ENCODE measurements at regions not wholly inside any gene's neighbourhood (a gene's known extent, or its start where the extent isn't known, plus 50 kb on each side); places are given as distances from the start of the nearest gene placed in this dataset.

GRCh38 chr3:166837535-166837934, 542.6 kb downstream of the ZBBX start:
- Histone ChIP-seq H3K9ac (ENCODE audit: low read length) (no peak overlapping the region), H3K4me1 (ENCODE audit: control insufficient read depth in 2 of 2, insufficient read depth in 2 of 2, low read length in 2 of 2) (no peaks in the 10 kb centered on the region), H4K20me1 (ENCODE audit: control insufficient read depth, insufficient read depth, low read length, poor library complexity, severe bottlenecking) (no peaks in the 10 kb centered on the region), H3K9me3 (ENCODE audit: control extremely low read depth in 1 of 3, control insufficient read depth in 2 of 3, insufficient read depth in 1 of 3, low read length in 2 of 3) (peaks cover 0 to 3% (median 0%) of the 10 kb centered on the region in 3 donors), H3K27me3 (replicated peaks in 1 of 4; ENCODE audit: control extremely low read depth in 1 of 4, control insufficient read depth in 3 of 4, insufficient read depth in 4 of 4, low read length in 3 of 4) (no peaks in the 10 kb centered on the region), H3K79me2 (ENCODE audit: control insufficient read depth, insufficient read depth, low read length) (no peaks in the 10 kb centered on the region), H3K36me3 (replicated peaks in 1 of 2; ENCODE audit: control extremely low read depth in 1 of 2, control insufficient read depth in 1 of 2, extremely low read depth in 1 of 2, insufficient read depth in 2 of 2, low read length in 1 of 2) (no peaks in the 10 kb centered on the region), H3K4me2 (replicated peaks; ENCODE audit: low read depth, low read length, poor library complexity, severe bottlenecking) (no peak overlapping the region), H3K27ac (ENCODE audit: low read length in 2 of 2) (no peak overlapping the region), H3K4me3 (ENCODE audit: control extremely low read depth in 1 of 5, extremely low read depth in 1 of 5, insufficient read depth in 1 of 5, low read depth in 2 of 5, low read length in 4 of 5) (no peak overlapping the region), H2AFZ (ENCODE audit: insufficient read depth, low read depth, low read length, poor library complexity, severe bottlenecking) (no peak overlapping the region)
- no peak overlapping the region for H3K27ac Mint-ChIP-seq
- WGBS (ENCODE audit: insufficient coverage) = 67% methylated on average over 1 of the region's 4 CpGs
- H3K4me3 Mint-ChIP-seq = no peak overlapping the region
- CTCF ChIA-PET = interaction anchor here (0.8 kb wide), 1 partner anchor 15 kb away, joined by 3 read pairs; no protein-coding TSS in a partner anchor
- ATAC-seq (ENCODE audit: low read depth) (no peak), DNase-seq (no peak)
- POLR2A ChIA-PET = no interaction called here
- no peaks in the 10 kb centered on the region for H3K4me1 Mint-ChIP-seq
- H3K27me3 Mint-ChIP-seq = no peaks in the 10 kb centered on the region
- peaks cover 2% of the 10 kb centered on the region for H3K9me3 Mint-ChIP-seq (ENCODE audit: insufficient read depth)
- intact Hi-C loops (cut with micrococcal nuclease) = no loop called here
- TF ChIP-seq EZH2 (IDR thresholded peaks at IDR 0.05; ENCODE audit: borderline replicate concordance, insufficient read depth, low read depth, low read length, poor library complexity, severe bottlenecking) (no peak), CTCF (IDR thresholded peaks at IDR 0.05) (no peak)

GRCh38 chr3:166836836-166837235, 543.3 kb downstream of the ZBBX start:
- TF ChIP-seq CTCF (IDR thresholded peaks at IDR 0.05) (no peak), EZH2 (IDR thresholded peaks at IDR 0.05; ENCODE audit: borderline replicate concordance, insufficient read depth, low read depth, low read length, poor library complexity, severe bottlenecking) (no peak)
- CTCF ChIA-PET = no interaction called here
- intact Hi-C loops (cut with micrococcal nuclease) = no loop called here

More at GRCh38 chr3:166836836-166837235, 543.3 kb downstream of the ZBBX start:
- no peaks in the 10 kb centered on the region for H3K79me2 ChIP-seq (ENCODE audit: control insufficient read depth, insufficient read depth, low read length)
- no peak overlapping the region for H3K4me2 ChIP-seq (replicated peaks; ENCODE audit: low read depth, low read length, poor library complexity, severe bottlenecking)
- Mint-ChIP-seq H3K4me1 (no peaks in the 10 kb centered on the region), H3K4me3 (no peak overlapping the region), H3K27me3 (no peaks in the 10 kb centered on the region), H3K9me3 (ENCODE audit: insufficient read depth) (peaks cover 2% of the 10 kb centered on the region), H3K27ac (no peak overlapping the region)
- H4K20me1 ChIP-seq (ENCODE audit: control insufficient read depth, insufficient read depth, low read length, poor library complexity, severe bottlenecking) = no peaks in the 10 kb centered on the region
- H3K4me1 ChIP-seq (ENCODE audit: control insufficient read depth in 2 of 2, insufficient read depth in 2 of 2, low read length in 2 of 2) = no peaks in the 10 kb centered on the region
- H3K4me3 ChIP-seq (ENCODE audit: control extremely low read depth in 1 of 5, extremely low read depth in 1 of 5, insufficient read depth in 1 of 5, low read depth in 2 of 5, low read length in 4 of 5) = no peak overlapping the region
- no peak overlapping the region for H2AFZ ChIP-seq (ENCODE audit: insufficient read depth, low read depth, low read length, poor library complexity, severe bottlenecking)
- DNase-seq (no peak), ATAC-seq (ENCODE audit: low read depth) (no peak)
- no peaks in the 10 kb centered on the region for H3K36me3 ChIP-seq (replicated peaks in 1 of 2; ENCODE audit: control extremely low read depth in 1 of 2, control insufficient read depth in 1 of 2, extremely low read depth in 1 of 2, insufficient read depth in 2 of 2, low read length in 1 of 2)
- peaks cover 0 to 3% (median 0%) of the 10 kb centered on the region in 3 donors for H3K9me3 ChIP-seq (ENCODE audit: control extremely low read depth in 1 of 3, control insufficient read depth in 2 of 3, insufficient read depth in 1 of 3, low read length in 2 of 3)
- no peaks in the 10 kb centered on the region for H3K27me3 ChIP-seq (replicated peaks in 1 of 4; ENCODE audit: control extremely low read depth in 1 of 4, control insufficient read depth in 3 of 4, insufficient read depth in 4 of 4, low read length in 3 of 4)
- no CpG with 5 or more reads among the region's 1 CpG for WGBS (ENCODE audit: insufficient coverage)
- POLR2A ChIA-PET = no interaction called here
- H3K27ac ChIP-seq (ENCODE audit: low read length in 2 of 2) = no peak overlapping the region
- no peak overlapping the region for H3K9ac ChIP-seq (ENCODE audit: low read length)
